LNCaP clone FGC (cell line): ENCODE measurements at regions not wholly inside any gene's neighbourhood (a gene's known extent, or its start where the extent isn't known, plus 50 kb on each side); places are given as distances from the start of the nearest gene placed in this dataset.
"Not testable (repeated sequence)": the region's sequence is repeated elsewhere in the genome, so short reads cannot be mapped to it uniquely, and the experiment has no call there.

Experiments used
- DNase-seq: peaks from one replicate; pipeline ENCODE4 v3.0.0-alpha.2; 2011; ENCODE audit warnings: low read depth
- H3K4me3 ChIP-seq: 2 replicates; pipeline ENCODE4 v1.5.1; 2011; ENCODE audit warnings: mild to moderate bottlenecking, low read depth, low read length, control low read depth
- TF ChIP-seq, protein P1 (sequence below): IDR thresholded peaks from 2 replicates; pipeline ENCODE4 v1.5.1; 2012; ENCODE audit warnings: mild to moderate bottlenecking; ENCODE audit not compliant: control insufficient read depth, insufficient read depth; ENCODE audit errors: extremely low read depth

DNA sequence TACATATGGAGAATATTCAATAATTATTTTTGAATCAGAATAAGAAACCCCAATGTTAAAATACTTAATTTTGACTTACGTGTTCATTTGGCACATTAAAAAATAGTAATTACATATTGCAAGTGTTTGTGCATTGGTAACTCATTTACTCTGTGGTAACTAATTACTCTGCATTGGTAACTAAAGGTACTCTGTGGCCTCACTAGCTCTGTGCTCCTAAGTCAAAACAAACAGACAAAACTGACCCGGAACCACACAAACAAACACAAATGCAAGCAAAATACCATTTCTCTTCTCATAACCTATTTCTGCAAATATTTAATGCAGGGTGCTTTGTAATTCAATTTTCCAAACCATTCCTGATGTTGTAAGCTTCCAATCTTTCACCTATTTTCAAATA lies 1244.3 kb downstream of the REEP3 start:
- H3K4me3 ChIP-seq = no peak overlapping the region
- DNase-seq = no peak
- TF ChIP-seq, protein P1, sequence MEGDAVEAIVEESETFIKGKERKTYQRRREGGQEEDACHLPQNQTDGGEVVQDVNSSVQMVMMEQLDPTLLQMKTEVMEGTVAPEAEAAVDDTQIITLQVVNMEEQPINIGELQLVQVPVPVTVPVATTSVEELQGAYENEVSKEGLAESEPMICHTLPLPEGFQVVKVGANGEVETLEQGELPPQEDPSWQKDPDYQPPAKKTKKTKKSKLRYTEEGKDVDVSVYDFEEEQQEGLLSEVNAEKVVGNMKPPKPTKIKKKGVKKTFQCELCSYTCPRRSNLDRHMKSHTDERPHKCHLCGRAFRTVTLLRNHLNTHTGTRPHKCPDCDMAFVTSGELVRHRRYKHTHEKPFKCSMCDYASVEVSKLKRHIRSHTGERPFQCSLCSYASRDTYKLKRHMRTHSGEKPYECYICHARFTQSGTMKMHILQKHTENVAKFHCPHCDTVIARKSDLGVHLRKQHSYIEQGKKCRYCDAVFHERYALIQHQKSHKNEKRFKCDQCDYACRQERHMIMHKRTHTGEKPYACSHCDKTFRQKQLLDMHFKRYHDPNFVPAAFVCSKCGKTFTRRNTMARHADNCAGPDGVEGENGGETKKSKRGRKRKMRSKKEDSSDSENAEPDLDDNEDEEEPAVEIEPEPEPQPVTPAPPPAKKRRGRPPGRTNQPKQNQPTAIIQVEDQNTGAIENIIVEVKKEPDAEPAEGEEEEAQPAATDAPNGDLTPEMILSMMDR = no peak

DNA sequence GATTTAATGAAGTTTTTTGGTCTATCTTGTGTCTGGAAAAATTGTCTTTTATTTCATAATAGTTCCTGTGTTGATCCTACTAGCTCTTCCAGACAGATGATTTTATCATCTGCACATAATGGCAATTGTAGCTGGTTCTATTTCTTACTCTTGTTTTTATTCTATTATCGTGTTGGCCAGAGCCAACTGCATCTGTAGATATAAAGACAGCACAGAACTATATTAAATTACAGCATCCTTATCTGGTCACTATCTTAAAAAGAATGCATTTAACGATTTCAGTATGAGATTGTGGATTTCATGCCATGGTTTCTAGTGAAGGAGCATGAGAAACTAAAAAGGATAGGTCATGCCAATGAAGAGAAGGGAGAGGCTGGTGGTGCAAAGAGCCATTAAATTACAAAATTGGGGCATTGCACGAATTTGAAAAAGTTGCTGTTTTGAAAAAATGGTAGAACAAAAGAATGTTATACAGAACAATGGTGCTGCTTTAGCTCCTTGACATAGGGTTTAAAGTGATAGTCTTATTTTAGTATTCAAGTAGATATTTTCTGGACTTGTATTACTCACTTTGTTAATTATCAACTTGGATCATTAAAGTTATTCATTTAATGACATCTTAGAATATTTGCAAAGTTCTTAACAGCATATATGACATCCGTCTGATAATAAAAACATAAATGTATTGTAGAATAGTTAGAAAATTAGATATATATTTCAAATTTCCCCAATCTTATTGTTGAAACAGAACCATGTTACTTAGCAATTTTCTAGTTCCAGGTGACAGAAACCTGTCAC lies 1250.3 kb downstream of the REEP3 start:
- TF ChIP-seq, protein P1 = no peak
- no peak overlapping the region for H3K4me3 ChIP-seq
- DNase-seq = no peak

DNA sequence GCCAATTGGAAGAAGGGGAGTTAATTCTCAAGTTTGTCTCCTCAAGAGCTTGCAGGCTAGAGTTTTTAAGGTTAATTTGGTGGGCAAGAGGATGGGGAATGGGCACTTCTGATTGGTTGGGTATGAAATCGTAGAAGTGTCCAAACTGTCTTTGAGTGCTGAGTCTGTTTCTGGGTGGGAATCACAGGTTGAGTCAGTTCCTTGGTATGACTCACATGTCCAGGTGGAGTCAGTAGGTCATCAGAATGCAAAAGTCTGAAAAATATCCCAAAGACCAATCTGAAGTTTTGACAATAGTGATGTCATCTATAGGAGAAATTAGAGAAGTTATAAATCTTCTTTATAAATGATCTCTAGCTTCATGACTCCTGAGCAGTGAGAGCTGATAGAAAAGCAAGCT lies 1252.2 kb downstream of the REEP3 start:
- H3K4me3 ChIP-seq = no peak overlapping the region
- TF ChIP-seq, protein P1 = no peak
- DNase-seq = no peak

DNA sequence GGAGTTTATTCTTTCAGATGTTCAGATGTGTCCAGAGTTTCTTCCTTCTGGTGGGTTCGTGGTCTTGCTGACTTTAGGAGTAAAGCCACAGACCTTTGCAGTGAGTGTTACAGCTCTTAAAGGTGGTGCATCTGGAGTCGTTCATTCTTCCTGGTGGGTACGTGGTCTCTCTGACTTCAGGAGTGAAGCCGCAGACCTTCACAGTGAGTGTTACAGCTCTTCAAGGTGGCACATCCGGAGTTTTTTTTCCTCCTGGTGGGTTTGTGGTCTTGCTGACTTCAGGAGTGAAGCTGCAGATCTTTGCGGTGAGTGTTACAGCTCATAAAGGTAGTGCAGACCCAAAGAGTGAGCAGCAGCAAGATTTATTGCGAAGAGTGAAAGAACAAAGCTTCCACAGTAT lies 1263.2 kb downstream of the REEP3 start:
- not testable (repeated sequence) for DNase-seq, H3K4me3 ChIP-seq

DNA sequence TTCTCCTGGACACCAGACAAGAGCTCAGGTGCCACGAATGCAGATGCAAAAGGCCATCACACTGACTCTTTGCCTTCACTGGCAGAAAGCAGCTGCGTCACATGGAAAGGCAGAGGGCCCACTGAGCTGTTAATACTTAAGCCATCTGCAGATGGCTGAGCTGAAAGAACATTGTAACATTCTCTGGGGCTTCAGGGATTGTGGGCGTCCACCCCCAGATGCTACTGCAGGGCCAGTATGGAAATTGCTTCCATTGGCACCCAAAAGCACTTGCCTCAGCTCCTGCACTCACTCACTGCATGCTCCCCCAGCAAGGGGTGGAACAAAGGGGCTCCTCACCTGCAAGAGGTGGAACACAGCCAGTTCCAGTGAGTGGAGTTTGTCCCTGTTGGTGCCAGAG lies 1264.6 kb downstream of the REEP3 start:
- H3K4me3 ChIP-seq = no peak overlapping the region
- no peak for DNase-seq
- TF ChIP-seq, protein P1 = no peak

DNA sequence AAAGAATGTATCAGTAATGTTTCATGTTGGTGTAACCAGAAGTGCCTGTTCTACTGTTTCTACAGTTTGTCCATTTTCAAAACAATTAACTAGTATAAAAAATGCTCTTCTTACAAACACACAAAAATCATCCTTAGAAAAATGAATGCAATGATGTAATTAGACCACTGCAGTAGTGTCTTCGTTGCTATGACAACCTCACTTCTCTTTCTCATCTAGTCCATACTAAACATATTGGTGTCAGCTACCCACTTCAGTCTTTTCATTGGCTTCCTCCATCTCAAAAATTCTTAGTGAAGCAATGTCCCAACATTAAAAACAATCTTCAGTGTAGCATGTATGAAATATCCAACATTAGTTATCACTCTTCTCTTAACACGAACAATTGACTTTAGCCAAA lies 1265.8 kb downstream of the REEP3 start:
- H3K4me3 ChIP-seq = no peak overlapping the region
- TF ChIP-seq, protein P1 = no peak
- no peak for DNase-seq

DNA sequence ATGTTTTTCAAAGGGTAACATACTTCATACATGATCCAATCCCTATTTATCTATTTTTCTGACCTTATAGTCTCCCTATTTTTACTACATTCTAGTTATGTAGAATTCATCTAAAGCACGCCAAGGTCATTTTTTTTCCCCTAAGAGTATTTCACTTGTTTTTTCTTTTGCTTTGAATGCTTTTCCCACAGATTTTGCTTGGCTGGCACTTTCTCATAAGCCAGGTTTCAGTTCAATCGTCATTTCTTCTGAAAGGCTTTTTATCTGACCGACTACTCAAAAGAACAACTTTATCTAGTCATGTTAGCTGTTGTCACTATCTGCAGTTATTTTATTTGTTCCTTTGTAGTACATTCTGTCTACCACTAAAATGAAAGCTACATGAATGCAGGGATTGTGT lies 1274.6 kb downstream of the REEP3 start:
- H3K4me3 ChIP-seq = no peak overlapping the region
- TF ChIP-seq, protein P1 = no peak
- DNase-seq = no peak
